Mucosa of stomach (tissue), 1 donor: ENCODE measurements at regions not wholly inside any gene's neighbourhood (a gene's known extent, or its start where the extent isn't known, plus 50 kb on each side); places are given as distances from the start of the nearest gene placed in this dataset.

Experiments used
- H3K27me3 ChIP-seq: one replicate; pipeline ENCODE4 v1.7.0; 2013; ENCODE audit warnings: mild to moderate bottlenecking, low read length; ENCODE audit not compliant: control insufficient read depth, insufficient read depth
- H3K36me3 ChIP-seq: one replicate; pipeline ENCODE4 v1.7.0; 2013; ENCODE audit warnings: low read length; ENCODE audit not compliant: control insufficient read depth, insufficient read depth
- H3K4me1 ChIP-seq: one replicate; pipeline ENCODE4 v1.7.0; 2013; ENCODE audit warnings: mild to moderate bottlenecking, low read length; ENCODE audit not compliant: control insufficient read depth, insufficient read depth
- H3K4me3 ChIP-seq: one replicate; pipeline ENCODE4 v1.7.0; 2013; ENCODE audit warnings: low read length
- H3K9ac ChIP-seq: one replicate; pipeline ENCODE4 v1.7.0; 2013; ENCODE audit warnings: mild to moderate bottlenecking, low read length, moderate library complexity
- H3K9me3 ChIP-seq: one replicate; pipeline ENCODE4 v1.7.0; 2013; ENCODE audit warnings: mild to moderate bottlenecking, low read length, moderate library complexity; ENCODE audit not compliant: control insufficient read depth
- donor health status: Pancreatic carcinoma.

DNA sequence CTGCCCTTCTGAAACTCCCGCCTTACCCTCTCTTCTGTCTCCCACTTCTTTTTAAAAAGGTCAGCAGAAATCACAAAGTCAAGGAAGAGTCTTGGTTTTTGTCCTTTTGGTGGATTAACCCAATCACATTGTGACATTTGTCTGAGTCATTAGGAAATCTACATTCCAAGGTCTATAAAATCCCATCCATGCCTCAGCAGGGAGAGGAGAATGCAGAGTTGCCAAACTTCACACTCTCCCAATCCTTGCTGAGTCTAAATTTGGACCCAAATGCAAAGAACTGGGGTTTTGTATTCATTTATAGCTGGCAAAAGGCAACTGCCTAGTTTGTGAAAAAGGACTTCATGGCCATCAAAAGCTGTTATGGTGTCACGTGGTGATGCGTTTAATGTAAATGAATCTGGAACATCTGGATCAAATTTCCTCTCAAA lies 67.9 kb downstream of the TMEM30B start:
- Histone ChIP-seq H3K9me3 (no peaks in the 10 kb centered on the region), H3K4me1 (no peaks in the 10 kb centered on the region), H3K36me3 (no peaks in the 10 kb centered on the region), H3K9ac (no peak overlapping the region), H3K27me3 (no peaks in the 10 kb centered on the region), H3K4me3 (no peak overlapping the region)

DNA sequence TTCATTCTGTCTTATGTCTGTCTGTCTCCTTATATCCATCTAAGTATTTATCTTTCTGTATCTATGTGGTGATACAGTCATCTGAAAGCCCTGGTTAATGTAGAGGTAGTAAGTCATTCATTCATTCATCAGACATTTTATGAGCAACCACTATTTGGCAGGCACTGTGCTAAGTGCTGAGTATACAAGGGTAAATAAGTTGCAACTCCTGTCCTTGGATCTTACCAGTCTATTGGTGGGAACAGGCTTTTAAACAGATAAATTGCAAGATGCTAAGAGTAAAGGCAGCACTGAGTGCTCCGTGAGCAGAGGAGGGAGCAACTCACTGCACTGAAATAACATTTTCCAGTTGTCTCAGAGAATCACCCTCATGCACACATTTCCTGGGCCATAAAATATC lies 68.6 kb downstream of the TMEM30B start:
- H3K36me3 ChIP-seq, result no peaks in the 10 kb centered on the region
- H3K27me3 ChIP-seq, result no peaks in the 10 kb centered on the region
- no peaks in the 10 kb centered on the region for H3K4me1 ChIP-seq
- no peak overlapping the region for H3K9ac ChIP-seq
- no peaks in the 10 kb centered on the region for H3K9me3 ChIP-seq
- H3K4me3 ChIP-seq, result no peak overlapping the region

DNA sequence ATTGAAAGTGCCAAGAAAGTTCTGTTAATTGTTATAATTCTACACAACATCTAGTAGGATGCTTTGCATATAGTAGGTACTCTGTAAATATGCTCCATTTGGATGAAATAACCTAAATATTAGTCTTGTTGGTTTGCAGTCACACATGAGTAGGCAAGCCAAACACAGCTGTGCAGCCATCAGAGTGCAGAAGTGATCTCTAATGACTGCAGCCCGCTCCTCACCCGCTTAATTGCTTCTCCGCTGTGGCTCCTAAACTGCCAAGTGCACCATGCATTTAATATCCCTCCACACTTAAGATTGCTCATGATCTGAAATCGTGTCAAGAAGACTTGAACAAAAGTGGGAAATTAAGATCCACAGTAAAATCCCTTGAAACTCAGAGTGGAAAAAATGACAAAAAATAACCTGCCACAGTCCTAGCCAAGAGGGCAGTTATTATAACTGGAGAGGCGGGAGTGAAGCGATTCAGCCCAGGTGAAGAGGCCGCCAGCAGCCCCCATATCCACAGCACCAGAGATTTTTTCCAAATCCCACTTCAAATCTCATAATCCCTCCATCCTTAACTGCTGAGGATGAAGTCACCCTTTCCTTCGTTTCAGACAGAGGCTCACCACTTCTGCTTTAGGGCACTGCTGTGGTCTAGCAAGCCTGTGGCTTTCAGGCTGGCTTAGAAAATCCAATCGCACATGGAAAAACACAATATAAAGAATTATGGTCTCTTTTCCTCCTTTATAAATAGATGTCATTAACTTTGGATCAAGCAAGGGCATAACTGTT lies 69.5 kb downstream of the TMEM30B start:
- no peaks in the 10 kb centered on the region for H3K36me3 ChIP-seq
- no peak overlapping the region for H3K4me3 ChIP-seq
- H3K4me1 ChIP-seq, result no peaks in the 10 kb centered on the region
- H3K9me3 ChIP-seq, result no peaks in the 10 kb centered on the region
- no peaks in the 10 kb centered on the region for H3K27me3 ChIP-seq
- no peak overlapping the region for H3K9ac ChIP-seq

DNA sequence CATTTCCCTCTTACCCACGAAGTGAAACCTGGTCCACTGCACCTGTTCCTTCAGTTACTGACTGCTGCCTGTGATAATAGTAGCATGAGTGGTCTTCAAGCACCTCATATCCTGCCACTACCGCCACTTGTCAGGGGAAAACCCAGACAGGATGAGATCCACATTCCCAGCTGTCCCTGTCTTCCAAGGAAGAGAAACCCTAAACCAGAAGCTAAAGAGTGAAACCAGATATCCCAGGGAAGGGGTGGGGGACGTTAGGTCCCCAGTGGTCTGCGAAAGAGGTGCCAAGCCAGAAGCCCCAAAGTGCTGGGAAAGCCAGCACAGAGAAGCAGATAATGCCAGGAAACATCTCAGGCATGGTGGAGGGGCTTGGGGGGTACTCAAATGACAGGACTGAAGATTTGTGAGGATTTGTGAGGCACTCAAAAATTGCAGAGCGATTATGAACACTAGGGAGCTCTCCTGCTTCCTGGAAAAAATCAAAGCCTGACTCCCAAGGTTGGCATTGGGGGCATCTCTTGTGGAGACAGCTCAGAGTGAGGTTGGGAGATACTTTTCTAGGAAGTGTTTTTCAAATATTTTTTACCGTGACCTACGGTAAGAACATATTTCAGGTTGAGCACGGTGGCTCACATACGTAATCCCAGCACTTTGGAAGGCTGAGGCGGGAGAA lies 77.9 kb downstream of the TMEM30B start:
- peaks cover 4% of the 10 kb centered on the region for H3K27me3 ChIP-seq

DNA sequence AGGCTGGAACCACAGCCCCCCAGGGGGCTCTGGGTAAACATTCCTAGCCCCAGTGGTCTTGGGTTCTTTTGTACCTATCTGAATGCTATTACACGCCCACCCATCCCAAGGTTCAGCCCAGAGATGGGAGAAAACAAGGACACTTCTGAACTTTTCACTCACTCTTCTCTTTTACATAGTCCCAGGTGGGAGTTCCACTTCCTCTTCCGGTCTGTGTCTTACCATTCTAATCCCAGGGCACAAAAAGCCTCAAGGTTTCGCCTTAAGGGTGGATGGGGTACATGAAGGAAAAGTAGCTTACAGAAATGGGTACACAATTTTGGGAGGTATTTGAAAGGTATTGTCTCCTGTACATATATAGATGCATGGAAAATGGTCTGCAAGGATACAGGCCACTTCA lies 79.0 kb downstream of the TMEM30B start:
- Histone ChIP-seq H3K9ac (no peak overlapping the region), H3K27me3 (peaks cover 4% of the 10 kb centered on the region), H3K4me3 (no peak overlapping the region), H3K36me3 (no peaks in the 10 kb centered on the region), H3K9me3 (no peaks in the 10 kb centered on the region), H3K4me1 (no peaks in the 10 kb centered on the region)

More for the DNA sequence above, 77.9 kb downstream of the TMEM30B start:
- no peaks in the 10 kb centered on the region for H3K4me1 ChIP-seq
- H3K4me3 ChIP-seq, result no peak overlapping the region
- no peaks in the 10 kb centered on the region for H3K36me3 ChIP-seq
- no peak overlapping the region for H3K9ac ChIP-seq
- no peaks in the 10 kb centered on the region for H3K9me3 ChIP-seq

DNA sequence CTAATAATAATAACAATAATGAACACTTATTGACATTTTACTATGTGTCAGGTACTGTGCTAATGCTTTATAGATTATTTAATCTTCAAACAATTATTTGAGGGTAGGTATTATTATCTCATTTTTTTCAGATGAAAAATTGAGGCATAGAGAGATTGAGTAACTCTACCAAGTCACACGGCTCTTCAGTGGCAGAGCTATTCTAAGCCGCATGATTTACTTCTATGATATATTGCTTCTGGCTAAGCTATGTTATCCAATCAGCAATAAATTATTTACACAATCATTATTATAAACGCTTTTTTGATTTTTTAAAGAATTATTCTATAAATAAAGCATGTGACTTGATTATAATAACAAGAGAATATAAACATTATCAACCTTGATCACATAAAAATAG lies 80.0 kb downstream of the TMEM30B start:
- Histone ChIP-seq H3K9ac (no peak overlapping the region), H3K4me3 (no peak overlapping the region), H3K9me3 (no peaks in the 10 kb centered on the region), H3K4me1 (no peaks in the 10 kb centered on the region), H3K36me3 (no peaks in the 10 kb centered on the region), H3K27me3 (peaks cover 4% of the 10 kb centered on the region)

DNA sequence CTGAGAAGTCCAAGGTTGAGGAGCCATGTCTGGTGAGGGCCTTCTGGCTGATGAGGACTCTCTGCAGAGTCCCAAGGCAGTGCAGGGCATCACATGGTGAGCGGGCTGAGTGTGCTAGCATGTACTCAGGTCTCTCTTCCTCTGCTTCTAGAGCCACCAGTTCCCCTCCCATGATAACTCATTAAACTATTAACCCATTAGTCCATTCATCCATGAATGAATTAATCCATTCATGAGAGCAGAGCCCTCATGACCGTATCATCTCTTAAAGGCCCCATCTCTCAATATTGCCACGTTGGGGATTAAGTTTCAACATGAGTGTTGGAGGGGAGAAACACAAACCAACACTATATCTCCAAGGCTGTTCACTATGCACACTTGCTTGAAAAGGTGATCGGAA lies 83.7 kb downstream of the TMEM30B start:
- no peaks in the 10 kb centered on the region for H3K4me1 ChIP-seq
- H3K36me3 ChIP-seq, result no peaks in the 10 kb centered on the region
- H3K9me3 ChIP-seq, result no peaks in the 10 kb centered on the region
- peaks cover 4% of the 10 kb centered on the region for H3K27me3 ChIP-seq
- no peak overlapping the region for H3K9ac ChIP-seq
- no peak overlapping the region for H3K4me3 ChIP-seq

DNA sequence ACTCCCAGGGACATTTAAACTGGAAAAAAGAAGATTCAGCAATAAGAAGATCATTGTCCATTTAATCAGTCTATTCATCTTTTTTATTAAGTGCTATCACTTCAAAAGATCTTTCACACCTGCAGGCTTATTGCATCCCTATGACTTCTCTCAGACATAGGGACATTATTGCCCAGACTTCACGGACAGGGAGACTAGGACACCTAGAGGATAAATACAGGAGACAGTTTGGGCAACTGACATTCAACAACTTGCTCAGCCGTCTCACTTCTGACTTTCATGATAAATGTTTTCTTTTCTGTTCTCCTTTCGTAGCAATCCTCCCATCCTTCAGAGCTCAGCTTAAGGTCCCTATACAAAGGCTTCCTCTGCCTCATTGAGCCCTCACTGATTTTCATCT lies 84.3 kb downstream of the TMEM30B start:
- H3K36me3 ChIP-seq, result no peaks in the 10 kb centered on the region
- no peaks in the 10 kb centered on the region for H3K4me1 ChIP-seq
- H3K9ac ChIP-seq, result no peak overlapping the region
- no peaks in the 10 kb centered on the region for H3K9me3 ChIP-seq
- no peak overlapping the region for H3K4me3 ChIP-seq
- H3K27me3 ChIP-seq, result peaks cover under 1% of the 10 kb centered on the region

DNA sequence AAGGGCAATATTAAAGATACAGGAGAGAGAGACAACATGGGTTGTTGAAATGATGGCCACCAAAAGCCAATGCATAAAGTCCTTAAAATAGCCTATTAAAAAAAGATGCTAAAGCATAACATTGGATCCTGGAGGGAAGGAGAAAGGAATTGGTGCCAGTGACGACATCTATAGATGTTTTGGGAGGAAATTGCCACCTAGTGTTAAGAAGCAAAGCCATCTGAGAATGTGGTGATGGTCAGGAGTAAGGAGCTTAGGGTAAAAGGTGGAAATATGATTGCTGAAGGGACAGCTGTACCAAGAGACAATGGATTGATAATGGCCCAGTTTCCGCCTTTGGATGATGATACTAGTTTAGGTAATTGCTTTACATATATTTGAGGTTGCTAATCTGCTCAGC lies 85.1 kb downstream of the TMEM30B start:
- H3K27me3 ChIP-seq, result no peaks in the 10 kb centered on the region
- no peaks in the 10 kb centered on the region for H3K4me1 ChIP-seq
- H3K36me3 ChIP-seq, result no peaks in the 10 kb centered on the region
- H3K9ac ChIP-seq, result no peak overlapping the region
- no peaks in the 10 kb centered on the region for H3K9me3 ChIP-seq
- H3K4me3 ChIP-seq, result no peak overlapping the region

DNA sequence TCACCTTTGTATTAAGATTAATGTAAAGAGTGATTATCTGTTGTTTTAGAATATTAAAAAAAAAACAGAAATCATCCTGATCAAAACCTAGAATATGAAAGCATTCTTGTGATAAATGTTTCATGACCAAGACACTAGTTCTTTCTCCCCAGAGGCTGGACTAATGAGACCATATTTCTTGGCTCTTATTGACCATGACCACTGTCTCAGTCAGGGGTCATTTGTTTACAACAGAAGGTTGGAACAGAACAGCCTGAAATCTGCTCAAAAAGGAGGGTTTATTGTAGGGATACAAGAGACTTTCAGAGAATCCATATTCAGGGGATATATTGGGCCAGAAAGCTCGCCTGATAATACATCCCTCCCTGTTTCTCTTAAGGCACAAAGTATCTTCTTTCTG lies 87.7 kb downstream of the TMEM30B start:
- Histone ChIP-seq H3K4me3 (no peak overlapping the region), H3K9me3 (no peaks in the 10 kb centered on the region), H3K4me1 (no peaks in the 10 kb centered on the region), H3K9ac (no peak overlapping the region), H3K36me3 (no peaks in the 10 kb centered on the region), H3K27me3 (no peaks in the 10 kb centered on the region)

DNA sequence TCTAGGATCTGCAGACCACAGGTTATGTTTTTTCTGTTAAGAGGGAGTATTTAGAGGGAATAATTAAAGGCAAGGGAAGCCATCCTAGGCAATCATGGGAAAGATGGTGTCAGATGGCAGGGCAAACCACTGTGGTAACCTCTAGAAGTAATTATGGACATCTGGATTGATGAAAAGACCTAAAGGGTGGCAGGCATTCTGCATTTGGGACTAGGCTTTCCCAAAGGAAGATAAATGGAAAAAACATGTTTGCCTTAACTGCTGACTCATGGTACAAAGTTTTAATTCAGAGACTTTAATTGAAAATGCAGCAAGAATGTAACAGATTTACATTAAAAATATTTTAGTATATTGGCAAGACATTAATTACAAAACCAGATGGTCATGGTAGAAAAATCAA lies 88.1 kb downstream of the TMEM30B start:
- no peaks in the 10 kb centered on the region for H3K9me3 ChIP-seq
- H3K4me3 ChIP-seq, result no peak overlapping the region
- no peaks in the 10 kb centered on the region for H3K27me3 ChIP-seq
- no peak overlapping the region for H3K9ac ChIP-seq
- H3K4me1 ChIP-seq, result no peaks in the 10 kb centered on the region
- H3K36me3 ChIP-seq, result no peaks in the 10 kb centered on the region

DNA sequence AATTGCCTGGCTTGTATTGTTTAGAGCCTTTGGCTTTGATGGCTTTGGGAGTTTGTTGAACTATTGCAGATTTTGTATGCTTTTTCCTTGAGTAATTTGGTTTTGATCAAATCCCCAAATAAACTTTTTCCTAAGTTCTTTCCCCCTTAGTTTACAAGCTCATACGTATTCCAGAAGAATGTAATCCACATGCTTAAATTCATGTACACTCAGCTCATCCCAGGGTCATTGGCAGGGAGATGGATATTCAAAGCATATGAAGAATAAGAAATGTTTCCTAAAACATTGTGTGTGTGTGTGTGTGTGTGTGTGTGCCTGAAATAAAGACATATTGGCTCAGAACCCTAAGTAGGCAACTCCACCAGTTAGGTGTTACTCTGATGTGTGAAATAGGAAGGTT lies 89.4 kb downstream of the TMEM30B start:
- Histone ChIP-seq H3K9ac (no peak overlapping the region), H3K36me3 (no peaks in the 10 kb centered on the region), H3K27me3 (no peaks in the 10 kb centered on the region), H3K4me1 (no peaks in the 10 kb centered on the region), H3K4me3 (no peak overlapping the region), H3K9me3 (no peaks in the 10 kb centered on the region)
